Omental fat pad (tissue), 3 donors: ENCODE measurements at regions not wholly inside any gene's neighbourhood (a gene's known extent, or its start where the extent isn't known, plus 50 kb on each side); places are given as distances from the start of the nearest gene placed in this dataset.

ENCODE experiments used
- ATAC-seq: fragments of 150-250 bp; one replicate; pipeline ENCODE4 v1.9.1; 2016; ENCODE audit warnings: mild to moderate bottlenecking, moderate library complexity; ENCODE audit not compliant: low FRiP score
- DNase-seq: peaks from one replicate; pipeline ENCODE4 v3.0.0-alpha.2; 2019; ENCODE audit warnings: low spot score
- TF ChIP-seq, protein P1 (sequence below), 3 donors: fragments of 450-650 bp; IDR thresholded peaks; one replicate each; pipeline ENCODE4 v1.5.1; 2016 to 2017; ENCODE audit warnings: antibody characterized with exemption in 3 of 3, mild to moderate bottlenecking in 3 of 3, moderate library complexity in 2 of 3

DNA sequence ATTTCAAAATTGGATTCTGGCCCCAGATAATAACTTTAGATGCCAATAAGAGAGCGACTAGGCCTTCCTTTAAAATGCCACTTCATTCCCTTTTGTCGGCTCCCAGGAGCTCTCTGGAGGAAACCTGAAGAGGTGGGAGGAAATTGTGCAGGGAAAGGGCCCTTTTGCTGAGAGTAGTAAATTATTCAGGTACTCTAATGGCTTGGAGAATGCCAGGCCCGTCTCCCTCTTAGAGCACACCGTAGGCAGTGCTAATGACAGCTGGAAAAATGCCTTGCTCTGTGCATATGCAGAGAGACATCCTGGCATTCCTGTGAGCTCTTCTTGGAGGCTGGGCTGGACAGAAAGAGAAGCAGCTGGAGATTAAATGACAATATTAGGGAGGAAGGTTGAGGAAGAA, 115.0 kb upstream of the RPH3A start:
- DNase-seq: no peak
- TF ChIP-seq, protein P1, sequence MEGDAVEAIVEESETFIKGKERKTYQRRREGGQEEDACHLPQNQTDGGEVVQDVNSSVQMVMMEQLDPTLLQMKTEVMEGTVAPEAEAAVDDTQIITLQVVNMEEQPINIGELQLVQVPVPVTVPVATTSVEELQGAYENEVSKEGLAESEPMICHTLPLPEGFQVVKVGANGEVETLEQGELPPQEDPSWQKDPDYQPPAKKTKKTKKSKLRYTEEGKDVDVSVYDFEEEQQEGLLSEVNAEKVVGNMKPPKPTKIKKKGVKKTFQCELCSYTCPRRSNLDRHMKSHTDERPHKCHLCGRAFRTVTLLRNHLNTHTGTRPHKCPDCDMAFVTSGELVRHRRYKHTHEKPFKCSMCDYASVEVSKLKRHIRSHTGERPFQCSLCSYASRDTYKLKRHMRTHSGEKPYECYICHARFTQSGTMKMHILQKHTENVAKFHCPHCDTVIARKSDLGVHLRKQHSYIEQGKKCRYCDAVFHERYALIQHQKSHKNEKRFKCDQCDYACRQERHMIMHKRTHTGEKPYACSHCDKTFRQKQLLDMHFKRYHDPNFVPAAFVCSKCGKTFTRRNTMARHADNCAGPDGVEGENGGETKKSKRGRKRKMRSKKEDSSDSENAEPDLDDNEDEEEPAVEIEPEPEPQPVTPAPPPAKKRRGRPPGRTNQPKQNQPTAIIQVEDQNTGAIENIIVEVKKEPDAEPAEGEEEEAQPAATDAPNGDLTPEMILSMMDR (IDR thresholded peaks at IDR 0.05): no peak
- no peak for ATAC-seq

DNA sequence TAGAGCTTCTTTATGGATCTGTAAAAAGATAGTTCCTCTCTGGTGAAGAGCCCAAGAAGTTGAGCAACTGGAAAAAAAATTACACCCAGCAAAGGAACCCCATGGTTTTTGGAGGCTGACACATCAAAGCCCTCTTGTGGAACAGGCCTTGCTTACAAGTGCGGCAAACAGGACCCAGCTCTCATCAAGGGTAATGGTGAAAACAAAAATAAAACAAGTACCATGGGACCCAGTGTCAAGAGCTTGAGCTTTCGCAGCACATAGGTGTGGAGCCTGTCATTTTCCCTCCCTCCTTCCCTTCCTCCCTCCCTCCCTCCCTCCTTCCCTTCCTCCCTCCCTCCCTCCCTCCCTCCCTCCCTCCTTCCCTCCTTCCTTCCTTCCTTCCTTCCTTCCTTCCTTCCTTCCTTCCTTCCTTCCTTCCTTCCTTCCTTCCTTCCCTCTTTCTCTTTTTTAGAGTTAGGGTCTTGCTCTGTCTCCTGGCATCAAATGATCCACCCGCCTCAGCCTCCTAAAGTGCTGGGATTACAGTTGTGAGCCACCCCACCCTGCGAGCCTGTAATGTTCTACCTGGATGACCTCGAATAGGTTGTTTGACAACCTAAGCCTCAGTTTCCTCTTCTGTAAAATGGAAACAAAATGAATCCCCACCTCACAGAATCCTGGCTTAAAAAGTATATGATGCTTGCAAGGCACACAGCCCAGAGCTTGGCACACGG, 114.3 kb upstream of the RPH3A start:
- TF ChIP-seq, protein P1 (IDR thresholded peaks at IDR 0.05): no peak
- ATAC-seq: no peak
- DNase-seq: no peak

DNA sequence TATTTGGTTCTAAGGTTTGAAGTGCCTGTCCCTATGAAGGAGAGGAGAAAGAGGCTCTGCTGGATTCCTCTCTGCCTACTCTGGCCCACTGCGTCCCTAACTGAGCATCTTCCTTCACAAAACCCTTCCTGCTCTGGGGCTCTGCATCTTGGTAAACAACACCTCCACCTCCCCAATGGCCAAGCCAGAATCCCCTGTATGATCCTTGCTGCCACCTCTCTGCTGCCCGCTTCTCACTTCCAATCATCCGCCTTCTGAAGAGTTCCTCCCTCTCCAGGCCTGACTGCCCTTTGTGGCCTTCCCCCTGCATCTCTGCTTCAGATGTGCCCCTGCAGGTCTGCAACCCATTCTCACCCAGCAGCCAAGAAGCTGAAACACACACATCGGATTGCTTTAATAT, 110.6 kb upstream of the RPH3A start:
- TF ChIP-seq, protein P1 (IDR thresholded peaks at IDR 0.05): no peak
- ATAC-seq (no peak), DNase-seq (no peak)

DNA sequence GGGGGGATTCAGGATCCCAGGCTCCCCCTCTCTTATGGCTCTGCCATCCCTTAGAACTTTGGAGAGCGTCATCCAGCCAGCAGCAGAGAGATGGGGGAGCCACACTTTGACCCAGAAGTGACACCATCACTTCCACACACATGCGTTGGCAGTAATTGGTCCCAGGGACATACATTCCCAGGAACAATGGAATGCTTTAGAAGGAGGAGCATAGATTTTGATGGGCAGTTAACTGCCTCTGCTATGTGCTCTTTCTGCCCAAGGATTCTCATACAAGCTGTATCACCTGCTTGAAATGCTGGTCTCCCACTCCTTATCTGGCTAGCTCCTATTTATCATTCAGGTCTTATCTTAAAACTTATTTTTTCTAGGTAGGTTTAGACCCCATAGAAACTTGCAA, 109.0 kb upstream of the RPH3A start:
- DNase-seq (no peak), ATAC-seq (no peak)
- TF ChIP-seq, protein P1 (IDR thresholded peaks at IDR 0.05): no peak

DNA sequence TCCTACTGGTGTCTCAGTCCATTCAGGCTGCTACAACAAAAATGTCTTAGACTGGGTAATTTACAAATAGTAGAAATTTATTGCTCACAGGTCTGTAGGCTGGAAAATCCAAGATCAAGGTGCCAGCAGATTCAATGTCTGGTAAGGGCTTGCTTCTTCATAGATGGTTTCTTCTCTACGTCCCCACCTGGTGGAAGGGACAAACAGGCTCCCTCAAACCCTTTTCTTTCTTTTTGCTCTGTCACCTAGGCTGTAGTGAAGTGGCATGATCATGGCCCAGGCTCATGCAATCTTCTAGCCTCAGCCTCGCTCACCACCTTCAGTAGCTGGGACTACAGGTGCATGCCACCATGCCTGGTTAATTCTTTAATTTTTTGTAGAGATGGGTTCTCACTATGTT, 106.8 kb upstream of the RPH3A start:
- no peak for ATAC-seq
- TF ChIP-seq, protein P1 (IDR thresholded peaks at IDR 0.05): no peak
- no peak for DNase-seq

DNA sequence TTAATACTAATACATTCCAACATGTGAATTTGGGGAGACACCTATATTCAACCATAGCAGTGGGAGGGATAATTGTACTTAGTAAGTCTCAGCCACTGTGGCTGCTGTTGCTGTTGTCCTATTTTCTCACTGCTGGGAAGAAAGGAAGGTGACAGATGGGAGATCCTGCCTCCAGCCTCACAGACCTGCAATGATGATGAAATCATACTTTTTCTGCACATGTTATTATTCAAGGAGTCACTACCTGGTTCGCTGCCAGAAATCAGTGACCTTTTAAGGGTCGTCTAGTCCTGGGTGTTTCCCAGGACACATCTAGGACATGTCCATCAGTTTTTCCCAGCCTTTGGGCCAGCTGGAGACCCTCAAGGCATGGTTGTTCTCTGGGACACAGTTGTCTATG, 106.2 kb upstream of the RPH3A start:
- DNase-seq (no peak), ATAC-seq (no peak)
- TF ChIP-seq, protein P1 (IDR thresholded peaks at IDR 0.05): no peak

DNA sequence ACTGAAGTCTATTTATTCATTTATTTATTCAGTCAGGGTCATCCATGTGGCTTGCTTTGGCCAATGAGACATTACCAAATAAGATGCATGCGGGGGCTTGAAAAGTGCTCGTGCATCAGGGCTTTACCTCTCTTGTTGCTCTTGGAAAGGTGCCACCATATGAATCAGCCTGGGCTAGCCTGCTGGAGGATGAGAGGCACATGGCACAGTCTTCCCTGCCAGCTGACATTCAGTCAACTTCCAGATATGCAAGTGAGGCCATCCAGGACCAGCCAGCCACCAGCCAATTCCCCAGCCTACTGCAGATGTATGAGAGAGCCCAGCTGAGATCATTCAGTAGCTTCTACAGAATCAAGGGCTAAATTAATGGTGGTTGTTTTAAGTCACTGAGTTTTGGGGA, 105.2 kb upstream of the RPH3A start:
- TF ChIP-seq, protein P1 (IDR thresholded peaks at IDR 0.05): no peak
- ATAC-seq: no peak

More for the DNA sequence above, 105.2 kb upstream of the RPH3A start:
- no peak for DNase-seq
